ENCODE measurements at regions not wholly inside any gene's neighbourhood (a gene's known extent, or its start where the extent isn't known, plus 50 kb on each side); places are given as distances from the start of the nearest gene placed in this dataset.

DNA sequence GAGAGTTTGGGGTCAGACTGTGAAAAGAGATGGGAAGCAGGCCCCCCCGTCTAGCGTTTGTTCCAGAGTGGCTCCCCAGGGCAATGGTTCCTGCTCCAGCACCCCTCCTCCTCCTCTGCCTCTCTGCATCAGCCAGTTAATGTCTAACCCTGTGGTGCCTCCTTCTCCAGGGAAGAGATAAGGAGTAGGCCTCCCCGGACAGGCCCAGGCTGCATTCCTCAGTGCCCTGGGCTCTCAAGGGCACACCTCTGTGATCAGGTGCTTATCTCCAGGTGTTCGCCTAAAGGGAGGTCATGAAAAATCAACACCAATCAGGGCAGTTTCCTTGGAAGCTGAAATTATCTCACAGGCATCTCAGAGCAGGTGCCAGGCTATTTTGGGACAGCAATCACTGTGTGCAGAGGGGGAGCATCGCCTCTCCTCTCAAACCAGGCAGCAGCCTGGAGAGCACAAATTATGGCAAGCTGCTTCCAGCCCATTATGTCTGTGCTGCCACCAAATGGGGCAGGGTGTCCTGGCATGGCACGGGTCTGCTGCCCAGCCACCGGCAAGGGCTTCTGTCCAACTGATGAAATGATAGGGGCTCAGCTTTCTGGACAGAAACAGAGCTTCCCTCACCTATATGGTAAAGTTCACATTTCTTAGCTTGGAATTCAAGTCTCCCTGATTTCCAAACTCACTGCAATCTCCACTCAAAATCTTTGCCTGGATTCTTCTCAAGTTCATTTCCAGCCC, 255.8 kb upstream of the SLC14A2 start:
- Histone ChIP-seq H3F3A (replicated peaks; ENCODE audit: insufficient read depth) (no peaks in the 10 kb centered on the region), H3K36me3 (replicated peaks in 1 of 2; ENCODE audit: control insufficient read depth in 1 of 2, insufficient read depth in 2 of 2, low read length in 1 of 2) (no peaks in the 10 kb centered on the region), H3K9ac (no peak overlapping the region), H2AFZ (ENCODE audit: low read depth) (no peak overlapping the region), H3K4me2 (no peak overlapping the region), H3K9me2 (no peaks in the 10 kb centered on the region), H3K9me3 (no peaks in the 10 kb centered on the region), H4K20me1 (ENCODE audit: insufficient read depth) (no peaks in the 10 kb centered on the region), H3K27ac (ENCODE audit: low read depth in 2 of 2, low read length in 1 of 2) (peak overlapping the region in 1 of 2 experiments; percentile 93; a peak in 2 of 4 replicates), H3K4me1 (ENCODE audit: control insufficient read depth in 1 of 2, insufficient read depth in 2 of 2, low read depth in 1 of 2, low read length in 1 of 2) (peaks cover 0 to 31% of the 10 kb centered on the region in 2 experiments; a peak in 2 of 4 replicates), H3K4me3 (ENCODE audit: low read depth in 2 of 2, low read length in 1 of 2) (no peak overlapping the region), H3K27me3 (ENCODE audit: insufficient read depth) (no peaks in the 10 kb centered on the region), H3K79me2 (ENCODE audit: insufficient read depth) (no peaks in the 10 kb centered on the region)
- 54% methylated on average over 5 of the region's 7 CpGs for WGBS (ENCODE audit: low lambda C conversion rate)
- DNase-seq = peak; percentile 60
- ChIA-PET CTCF (interaction anchor here (0.9 to 2.2 kb wide), 6 partner anchors 13 to 166 kb away, joined by 3 to 12 read pairs (median 6); no protein-coding TSS in a partner anchor), POLR2A (no interaction called here)
- TF ChIP-seq SMC3 (IDR thresholded peaks at IDR 0.05; ENCODE audit: low read depth, low read length) (peak; percentile 13; the same call in 1 of the 2 replicates), YY1 (IDR thresholded peaks at IDR 0.05; ENCODE audit: low read depth) (no peak), TAF1 (IDR thresholded peaks at IDR 0.05; ENCODE audit: borderline replicate concordance, low read depth, low read length) (no peak), MXI1 (IDR thresholded peaks at IDR 0.05; ENCODE audit: low read depth, low read length) (peak; percentile 40; the same call in 1 of the 2 replicates), NRF1 (IDR thresholded peaks at IDR 0.05; ENCODE audit: low read depth, low read length) (no peak), RCOR1 (IDR thresholded peaks at IDR 0.05; ENCODE audit: low read length) (peak; percentile 73), MEF2A (IDR thresholded peaks at IDR 0.05; ENCODE audit: borderline replicate concordance, low read depth) (no peak), TCF12 (IDR thresholded peaks at IDR 0.05) (no peak), RXRA (IDR thresholded peaks at IDR 0.05; ENCODE audit: borderline replicate concordance, low read depth) (no peak), SIN3A (IDR thresholded peaks at IDR 0.05; ENCODE audit: borderline replicate concordance, low read depth, low read length) (no peak), JUND (IDR thresholded peaks at IDR 0.05) (no peak), NFIC (IDR thresholded peaks at IDR 0.05; ENCODE audit: borderline replicate concordance) (no peak), EP300 (IDR thresholded peaks at IDR 0.05; ENCODE audit: borderline replicate concordance in 1 of 2, low read depth in 1 of 2, low read length in 1 of 2) (peak in 1 of 2 experiments; percentile 86; a peak in 2 of 4 replicates), GATA2 (CRISPR knock-in tag; IDR thresholded peaks at IDR 0.05) (peak; percentile 86), ELF1 (IDR thresholded peaks at IDR 0.05) (no peak), FOXJ3 (CRISPR knock-in tag; IDR thresholded peaks at IDR 0.05) (peak; percentile 46; the same call in 1 of the 2 replicates), RAD21 (IDR thresholded peaks at IDR 0.05; ENCODE audit: low read length) (peak; percentile 43), EZH2phosphoT487 (IDR thresholded peaks at IDR 0.05; ENCODE audit: borderline replicate concordance, low read depth) (no peak), TEAD4 (IDR thresholded peaks at IDR 0.05; ENCODE audit: borderline replicate concordance, insufficient read depth) (no peak), FOSL2 (IDR thresholded peaks at IDR 0.05; ENCODE audit: borderline replicate concordance, low read depth) (no peak)
- TF ChIP-seq, protein P1, sequence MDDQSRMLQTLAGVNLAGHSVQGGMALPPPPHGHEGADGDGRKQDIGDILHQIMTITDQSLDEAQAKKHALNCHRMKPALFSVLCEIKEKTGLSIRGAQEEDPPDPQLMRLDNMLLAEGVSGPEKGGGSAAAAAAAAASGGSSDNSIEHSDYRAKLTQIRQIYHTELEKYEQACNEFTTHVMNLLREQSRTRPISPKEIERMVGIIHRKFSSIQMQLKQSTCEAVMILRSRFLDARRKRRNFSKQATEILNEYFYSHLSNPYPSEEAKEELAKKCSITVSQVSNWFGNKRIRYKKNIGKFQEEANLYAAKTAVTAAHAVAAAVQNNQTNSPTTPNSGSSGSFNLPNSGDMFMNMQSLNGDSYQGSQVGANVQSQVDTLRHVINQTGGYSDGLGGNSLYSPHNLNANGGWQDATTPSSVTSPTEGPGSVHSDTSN (IDR thresholded peaks at IDR 0.05) = no peak
- TF ChIP-seq, protein P2, sequence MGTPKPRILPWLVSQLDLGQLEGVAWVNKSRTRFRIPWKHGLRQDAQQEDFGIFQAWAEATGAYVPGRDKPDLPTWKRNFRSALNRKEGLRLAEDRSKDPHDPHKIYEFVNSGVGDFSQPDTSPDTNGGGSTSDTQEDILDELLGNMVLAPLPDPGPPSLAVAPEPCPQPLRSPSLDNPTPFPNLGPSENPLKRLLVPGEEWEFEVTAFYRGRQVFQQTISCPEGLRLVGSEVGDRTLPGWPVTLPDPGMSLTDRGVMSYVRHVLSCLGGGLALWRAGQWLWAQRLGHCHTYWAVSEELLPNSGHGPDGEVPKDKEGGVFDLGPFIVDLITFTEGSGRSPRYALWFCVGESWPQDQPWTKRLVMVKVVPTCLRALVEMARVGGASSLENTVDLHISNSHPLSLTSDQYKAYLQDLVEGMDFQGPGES (IDR thresholded peaks at IDR 0.05; ENCODE audit: low read depth, low read length) = no peak
- TF ChIP-seq, protein P3, sequence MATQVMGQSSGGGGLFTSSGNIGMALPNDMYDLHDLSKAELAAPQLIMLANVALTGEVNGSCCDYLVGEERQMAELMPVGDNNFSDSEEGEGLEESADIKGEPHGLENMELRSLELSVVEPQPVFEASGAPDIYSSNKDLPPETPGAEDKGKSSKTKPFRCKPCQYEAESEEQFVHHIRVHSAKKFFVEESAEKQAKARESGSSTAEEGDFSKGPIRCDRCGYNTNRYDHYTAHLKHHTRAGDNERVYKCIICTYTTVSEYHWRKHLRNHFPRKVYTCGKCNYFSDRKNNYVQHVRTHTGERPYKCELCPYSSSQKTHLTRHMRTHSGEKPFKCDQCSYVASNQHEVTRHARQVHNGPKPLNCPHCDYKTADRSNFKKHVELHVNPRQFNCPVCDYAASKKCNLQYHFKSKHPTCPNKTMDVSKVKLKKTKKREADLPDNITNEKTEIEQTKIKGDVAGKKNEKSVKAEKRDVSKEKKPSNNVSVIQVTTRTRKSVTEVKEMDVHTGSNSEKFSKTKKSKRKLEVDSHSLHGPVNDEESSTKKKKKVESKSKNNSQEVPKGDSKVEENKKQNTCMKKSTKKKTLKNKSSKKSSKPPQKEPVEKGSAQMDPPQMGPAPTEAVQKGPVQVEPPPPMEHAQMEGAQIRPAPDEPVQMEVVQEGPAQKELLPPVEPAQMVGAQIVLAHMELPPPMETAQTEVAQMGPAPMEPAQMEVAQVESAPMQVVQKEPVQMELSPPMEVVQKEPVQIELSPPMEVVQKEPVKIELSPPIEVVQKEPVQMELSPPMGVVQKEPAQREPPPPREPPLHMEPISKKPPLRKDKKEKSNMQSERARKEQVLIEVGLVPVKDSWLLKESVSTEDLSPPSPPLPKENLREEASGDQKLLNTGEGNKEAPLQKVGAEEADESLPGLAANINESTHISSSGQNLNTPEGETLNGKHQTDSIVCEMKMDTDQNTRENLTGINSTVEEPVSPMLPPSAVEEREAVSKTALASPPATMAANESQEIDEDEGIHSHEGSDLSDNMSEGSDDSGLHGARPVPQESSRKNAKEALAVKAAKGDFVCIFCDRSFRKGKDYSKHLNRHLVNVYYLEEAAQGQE (IDR thresholded peaks at IDR 0.05; ENCODE audit: low read depth, low read length) = no peak
- TF ChIP-seq, protein P4, sequence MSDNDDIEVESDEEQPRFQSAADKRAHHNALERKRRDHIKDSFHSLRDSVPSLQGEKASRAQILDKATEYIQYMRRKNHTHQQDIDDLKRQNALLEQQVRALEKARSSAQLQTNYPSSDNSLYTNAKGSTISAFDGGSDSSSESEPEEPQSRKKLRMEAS (IDR thresholded peaks at IDR 0.05; ENCODE audit: low read depth) = no peak
- TF ChIP-seq, protein P5, sequence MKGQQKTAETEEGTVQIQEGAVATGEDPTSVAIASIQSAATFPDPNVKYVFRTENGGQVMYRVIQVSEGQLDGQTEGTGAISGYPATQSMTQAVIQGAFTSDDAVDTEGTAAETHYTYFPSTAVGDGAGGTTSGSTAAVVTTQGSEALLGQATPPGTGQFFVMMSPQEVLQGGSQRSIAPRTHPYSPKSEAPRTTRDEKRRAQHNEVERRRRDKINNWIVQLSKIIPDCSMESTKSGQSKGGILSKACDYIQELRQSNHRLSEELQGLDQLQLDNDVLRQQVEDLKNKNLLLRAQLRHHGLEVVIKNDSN (IDR thresholded peaks at IDR 0.05; ENCODE audit: borderline replicate concordance, low read depth) = no peak

Measured in SK-N-SH (cell line).